ENCODE measurements at regions not wholly inside any gene's neighbourhood (a gene's known extent, or its start where the extent isn't known, plus 50 kb on each side); places are given as distances from the start of the nearest gene placed in this dataset.

- TF ChIP-seq GATA2 (IDR thresholded peaks at IDR 0.05; ENCODE audit: low read depth, low read length) = no peak
- no peak for TF ChIP-seq GATA3 (IDR thresholded peaks at IDR 0.05; ENCODE audit: low read depth, low read length)
Observed at GRCh38 chr7:10268034-10268433, 705.6 kb upstream of the PHF14 start.

- no peak for TF ChIP-seq GATA2 (IDR thresholded peaks at IDR 0.05; ENCODE audit: low read depth, low read length)
- TF ChIP-seq GATA3 (IDR thresholded peaks at IDR 0.05; ENCODE audit: low read depth, low read length) = no peak
Observed at GRCh38 chr7:10282909-10283308, 690.8 kb upstream of the PHF14 start.

- TF ChIP-seq GATA3 (IDR thresholded peaks at IDR 0.05; ENCODE audit: low read depth, low read length) = no peak
- TF ChIP-seq GATA2 (IDR thresholded peaks at IDR 0.05; ENCODE audit: low read depth, low read length) = no peak
Observed at GRCh38 chr7:10284001-10284400, 689.7 kb upstream of the PHF14 start.

- TF ChIP-seq GATA2 (IDR thresholded peaks at IDR 0.05; ENCODE audit: low read depth, low read length) = no peak
- no peak for TF ChIP-seq GATA3 (IDR thresholded peaks at IDR 0.05; ENCODE audit: low read depth, low read length)
Observed at GRCh38 chr7:10299384-10299783, 674.3 kb upstream of the PHF14 start.

GRCh38 chr7:10300577-10300976 is 673.1 kb upstream of the PHF14 start:
- TF ChIP-seq GATA2 (IDR thresholded peaks at IDR 0.05; ENCODE audit: low read depth, low read length) = no peak
- no peak for TF ChIP-seq GATA3 (IDR thresholded peaks at IDR 0.05; ENCODE audit: low read depth, low read length)

GRCh38 chr7:10308276-10308675 is 665.4 kb upstream of the PHF14 start:
- TF ChIP-seq GATA3 (IDR thresholded peaks at IDR 0.05; ENCODE audit: low read depth, low read length) (no peak), GATA2 (IDR thresholded peaks at IDR 0.05; ENCODE audit: low read depth, low read length) (no peak)

GRCh38 chr7:10312942-10313341 is 660.7 kb upstream of the PHF14 start:
- TF ChIP-seq GATA3 (IDR thresholded peaks at IDR 0.05; ENCODE audit: low read depth, low read length) (no peak), GATA2 (IDR thresholded peaks at IDR 0.05; ENCODE audit: low read depth, low read length) (no peak)

- TF ChIP-seq GATA2 (IDR thresholded peaks at IDR 0.05; ENCODE audit: low read depth, low read length) (no peak), GATA3 (IDR thresholded peaks at IDR 0.05; ENCODE audit: low read depth, low read length) (no peak)
Observed at GRCh38 chr7:10315881-10316280, 657.8 kb upstream of the PHF14 start.

GRCh38 chr7:10316488-10316887 is 657.2 kb upstream of the PHF14 start:
- no peak for TF ChIP-seq GATA3 (IDR thresholded peaks at IDR 0.05; ENCODE audit: low read depth, low read length)
- TF ChIP-seq GATA2 (IDR thresholded peaks at IDR 0.05; ENCODE audit: low read depth, low read length) = no peak

- TF ChIP-seq GATA3 (IDR thresholded peaks at IDR 0.05; ENCODE audit: low read depth, low read length) = no peak
Observed at GRCh38 chr7:10325395-10325794, 648.3 kb upstream of the PHF14 start.

GRCh38 chr7:10343108-10343507 is 630.6 kb upstream of the PHF14 start:
- TF ChIP-seq GATA2 (IDR thresholded peaks at IDR 0.05; ENCODE audit: low read depth, low read length) = no peak
- TF ChIP-seq GATA3 (IDR thresholded peaks at IDR 0.05; ENCODE audit: low read depth, low read length) = no peak

- no peak for TF ChIP-seq GATA3 (IDR thresholded peaks at IDR 0.05; ENCODE audit: low read depth, low read length)
- TF ChIP-seq GATA2 (IDR thresholded peaks at IDR 0.05; ENCODE audit: low read depth, low read length) = no peak
Observed at GRCh38 chr7:10346032-10346431, 627.6 kb upstream of the PHF14 start.

- TF ChIP-seq GATA2 (IDR thresholded peaks at IDR 0.05; ENCODE audit: low read depth, low read length) = no peak
- TF ChIP-seq GATA3 (IDR thresholded peaks at IDR 0.05; ENCODE audit: low read depth, low read length) = no peak
Observed at GRCh38 chr7:10355816-10356215, 617.9 kb upstream of the PHF14 start.

GRCh38 chr7:10360050-10360449 is 613.6 kb upstream of the PHF14 start:
- no peak for TF ChIP-seq GATA3 (IDR thresholded peaks at IDR 0.05; ENCODE audit: low read depth, low read length)
- no peak for TF ChIP-seq GATA2 (IDR thresholded peaks at IDR 0.05; ENCODE audit: low read depth, low read length)

GRCh38 chr7:10401793-10402192 is 571.9 kb upstream of the PHF14 start:
- TF ChIP-seq GATA3 (IDR thresholded peaks at IDR 0.05; ENCODE audit: low read depth, low read length) (no peak), GATA2 (IDR thresholded peaks at IDR 0.05; ENCODE audit: low read depth, low read length) (no peak)

GRCh38 chr7:10412422-10413019 is 561.2 kb upstream of the PHF14 start:
- TF ChIP-seq GATA2 (IDR thresholded peaks at IDR 0.05; ENCODE audit: low read depth, low read length) (no peak), GATA3 (IDR thresholded peaks at IDR 0.05; ENCODE audit: low read depth, low read length) (no peak)
